RWPE1 (cell line): ENCODE measurements at regions not wholly inside any gene's neighbourhood (a gene's known extent, or its start where the extent isn't known, plus 50 kb on each side); places are given as distances from the start of the nearest gene placed in this dataset.

ENCODE experiments used
- CTCF ChIA-PET: fragments of 350-600 bp; sonication (Branson Sonifier 250); formaldehyde crosslinking; extraction: SDS; loops from one replicate; lab custom pipeline; 2021; lab: Yijun Ruan, JAX
- POLR2A ChIA-PET: fragments of 400-600 bp; formaldehyde crosslinking; extraction: SDS; loops from one replicate; lab custom pipeline; 2020; ENCODE audit warnings: antibody characterized with exemption; ENCODE audit not compliant: low non-redundant PET; lab: Yijun Ruan, JAX
- DNase-seq: peaks from one replicate; pipeline ENCODE4 v3.0.0; 2012; ENCODE audit warnings: low spot score
- H3K27ac ChIP-seq: fragments of 450-650 bp; 2 replicates; pipeline ENCODE4 v1.5.1; 2017
- TF ChIP-seq, protein P1 (sequence below): fragments of 450-650 bp; conservative IDR thresholded peaks from 2 replicates; pipeline ENCODE4 v1.5.1; 2017; ENCODE audit warnings: low read depth, mild to moderate bottlenecking

DNA sequence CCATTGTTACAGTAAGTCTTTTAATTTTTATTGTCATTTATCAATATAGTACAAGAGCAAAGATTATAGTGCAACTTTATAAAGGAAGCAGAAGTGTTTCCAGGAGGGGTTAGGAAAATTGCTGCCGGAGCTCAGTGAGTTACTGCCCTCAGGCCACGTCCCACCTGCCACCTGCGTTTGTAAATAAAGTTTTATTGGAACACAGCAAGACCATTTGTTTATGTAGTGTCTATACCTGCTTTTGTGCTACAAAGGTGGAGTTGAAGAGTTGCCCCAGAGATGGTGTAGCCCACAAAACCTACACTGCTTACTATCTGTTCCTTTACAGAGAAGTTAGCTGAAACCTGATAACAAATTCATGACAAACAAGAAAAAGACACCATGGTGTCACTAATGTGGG, 437.8 kb upstream of the B3GAT1 start:
- no peak for DNase-seq
- no peak overlapping the region for H3K27ac ChIP-seq
- TF ChIP-seq, protein P1, sequence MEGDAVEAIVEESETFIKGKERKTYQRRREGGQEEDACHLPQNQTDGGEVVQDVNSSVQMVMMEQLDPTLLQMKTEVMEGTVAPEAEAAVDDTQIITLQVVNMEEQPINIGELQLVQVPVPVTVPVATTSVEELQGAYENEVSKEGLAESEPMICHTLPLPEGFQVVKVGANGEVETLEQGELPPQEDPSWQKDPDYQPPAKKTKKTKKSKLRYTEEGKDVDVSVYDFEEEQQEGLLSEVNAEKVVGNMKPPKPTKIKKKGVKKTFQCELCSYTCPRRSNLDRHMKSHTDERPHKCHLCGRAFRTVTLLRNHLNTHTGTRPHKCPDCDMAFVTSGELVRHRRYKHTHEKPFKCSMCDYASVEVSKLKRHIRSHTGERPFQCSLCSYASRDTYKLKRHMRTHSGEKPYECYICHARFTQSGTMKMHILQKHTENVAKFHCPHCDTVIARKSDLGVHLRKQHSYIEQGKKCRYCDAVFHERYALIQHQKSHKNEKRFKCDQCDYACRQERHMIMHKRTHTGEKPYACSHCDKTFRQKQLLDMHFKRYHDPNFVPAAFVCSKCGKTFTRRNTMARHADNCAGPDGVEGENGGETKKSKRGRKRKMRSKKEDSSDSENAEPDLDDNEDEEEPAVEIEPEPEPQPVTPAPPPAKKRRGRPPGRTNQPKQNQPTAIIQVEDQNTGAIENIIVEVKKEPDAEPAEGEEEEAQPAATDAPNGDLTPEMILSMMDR, result no peak
- CTCF ChIA-PET, result no interaction called here
- POLR2A ChIA-PET, result no interaction called here

DNA sequence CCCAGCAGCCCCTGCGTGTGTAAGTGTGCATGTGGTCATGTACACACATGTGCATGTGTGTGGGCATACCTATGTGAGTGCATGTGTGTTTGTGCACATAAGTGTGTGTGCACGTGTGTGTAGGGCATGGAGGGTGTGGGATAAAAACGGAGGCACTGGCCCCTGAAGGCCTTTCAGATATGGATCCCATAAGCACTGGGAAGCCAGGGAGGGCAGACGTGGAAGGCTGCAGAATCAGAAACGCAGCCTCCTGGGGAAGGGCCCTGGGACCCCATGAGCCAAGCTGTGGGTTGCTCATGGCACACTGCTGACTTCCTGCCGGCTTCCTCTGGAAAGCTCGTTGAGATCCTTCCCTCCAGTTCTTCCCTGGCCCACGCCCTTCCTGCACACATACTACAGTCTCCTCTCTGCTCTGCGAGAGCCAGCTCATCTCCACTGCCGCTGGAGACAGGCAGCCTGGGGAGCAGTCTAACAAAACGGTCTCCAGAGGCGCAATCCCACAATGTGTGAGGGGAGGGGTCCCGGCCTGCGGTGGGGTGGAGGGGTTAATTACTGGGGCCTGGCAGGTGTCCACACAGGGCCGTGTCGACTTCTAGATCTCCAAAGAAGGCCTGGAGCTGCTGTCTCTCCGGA, 435.2 kb upstream of the B3GAT1 start:
- POLR2A ChIA-PET, result no interaction called here
- H3K27ac ChIP-seq, result no peak overlapping the region
- CTCF ChIA-PET, result no interaction called here
- no peak for DNase-seq
- TF ChIP-seq, protein P1, result no peak

DNA sequence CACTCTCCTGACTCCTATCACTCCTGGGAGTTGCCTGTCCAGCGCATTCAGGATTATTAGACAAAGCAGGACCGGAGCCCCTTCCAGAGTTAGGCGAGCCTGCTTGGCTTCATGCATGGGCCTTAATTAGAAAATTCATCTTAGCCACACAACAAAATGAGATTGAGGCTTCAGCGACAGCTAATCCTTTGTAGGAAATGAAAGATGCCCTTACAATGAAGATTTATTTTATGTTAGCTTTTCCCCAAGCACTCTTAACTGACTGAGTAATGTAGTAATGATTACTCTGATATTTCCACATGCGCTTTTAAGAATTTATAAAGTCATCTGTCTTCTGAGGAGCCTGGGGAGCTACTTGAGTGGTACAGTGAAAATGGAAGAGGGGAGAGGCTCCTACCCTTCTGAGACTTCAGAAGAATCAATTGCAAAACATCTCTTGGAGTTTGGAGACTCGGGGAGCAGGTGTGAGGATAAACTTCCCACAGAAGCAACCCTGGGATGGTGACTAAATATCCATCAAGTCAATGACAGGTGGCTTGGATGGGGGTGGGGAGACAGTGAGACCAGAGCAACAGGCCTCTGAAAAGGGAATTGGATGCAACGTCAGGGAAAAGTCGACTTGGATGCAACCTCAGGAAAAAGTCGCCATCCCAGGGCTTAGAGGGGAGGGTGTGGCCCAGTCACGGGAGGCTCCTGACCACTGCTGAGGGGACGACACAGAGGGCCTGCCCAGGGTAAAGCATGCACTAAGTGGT, 434.5 kb upstream of the B3GAT1 start:
- ChIA-PET POLR2A (no interaction called here), CTCF (no interaction called here)
- DNase-seq, result no peak
- TF ChIP-seq, protein P1, result no peak
- H3K27ac ChIP-seq, result no peak overlapping the region

DNA sequence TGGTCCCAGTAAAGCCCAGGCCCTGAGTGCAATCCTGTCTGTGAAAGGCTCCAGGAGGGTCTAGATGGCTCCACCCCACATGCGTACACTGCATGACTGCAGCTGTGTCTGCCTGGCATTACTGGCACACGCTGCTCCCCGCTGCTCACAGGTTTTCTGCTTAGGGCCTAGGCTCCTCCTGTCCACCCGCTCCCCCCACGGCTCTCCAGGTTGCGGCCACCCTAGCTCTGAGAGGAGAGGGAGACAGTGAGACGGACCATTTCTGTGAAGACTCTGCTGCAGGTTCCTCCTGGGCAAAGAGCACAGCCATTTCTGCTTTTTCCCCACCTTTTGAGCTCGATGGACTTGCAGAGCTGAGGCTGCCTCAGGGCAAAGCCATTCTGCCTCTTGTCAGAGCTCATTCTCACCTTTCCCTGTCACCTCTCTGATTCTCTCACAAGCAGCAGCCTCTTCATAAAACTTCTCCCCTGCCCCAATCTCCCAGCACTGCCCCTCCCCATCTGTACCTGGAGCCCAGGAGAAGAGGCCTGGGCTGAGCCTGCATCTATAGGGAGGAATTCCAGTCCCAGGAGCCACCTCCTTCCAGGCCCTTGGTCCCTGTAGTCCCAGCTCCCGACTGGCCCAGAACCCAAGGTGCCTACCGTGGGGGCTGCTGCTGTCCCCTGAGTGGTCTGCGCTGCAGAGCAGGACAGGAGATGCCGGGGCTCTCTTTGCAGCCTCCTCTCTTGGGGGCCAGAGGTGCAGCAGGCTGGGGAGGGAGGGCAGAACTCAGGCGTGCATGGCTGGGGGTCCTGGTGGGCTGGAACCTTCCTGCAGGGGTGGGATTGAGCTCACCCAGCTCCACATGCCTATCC, 433.7 kb upstream of the B3GAT1 start:
- ChIA-PET CTCF (interaction anchor here (0.5 kb wide), 2 partner anchors 230 to 796 kb away, joined by 3 read pairs; no protein-coding TSS in a partner anchor), POLR2A (no interaction called here)
- DNase-seq, result no peak
- H3K27ac ChIP-seq, result no peak overlapping the region
- TF ChIP-seq, protein P1, result no peak

DNA sequence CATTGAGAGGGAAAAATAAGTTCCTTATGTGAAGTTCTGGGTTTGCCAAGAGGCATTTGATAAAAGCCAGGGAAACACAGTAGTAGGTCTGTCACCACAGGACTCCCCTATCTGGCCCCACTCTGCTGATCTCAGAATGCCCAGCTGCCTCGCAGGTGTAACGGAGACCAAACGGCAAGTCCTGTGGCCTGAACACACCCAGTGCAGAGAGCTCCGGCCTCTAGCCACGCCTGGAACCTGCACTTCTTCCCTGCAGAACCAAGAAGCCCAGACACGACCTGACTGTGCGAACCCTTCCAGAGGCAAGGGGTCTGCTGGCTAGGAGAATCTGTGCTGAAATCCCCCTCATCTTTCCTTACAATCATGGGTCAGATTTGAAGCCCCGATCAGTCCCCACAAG, 432.8 kb upstream of the B3GAT1 start:
- H3K27ac ChIP-seq, result no peak overlapping the region
- TF ChIP-seq, protein P1, result no peak
- POLR2A ChIA-PET, result no interaction called here
- CTCF ChIA-PET, result interaction anchor here (0.5 kb wide), 1 partner anchor 795 kb away, joined by 3 read pairs; no protein-coding TSS in a partner anchor
- DNase-seq, result no peak

DNA sequence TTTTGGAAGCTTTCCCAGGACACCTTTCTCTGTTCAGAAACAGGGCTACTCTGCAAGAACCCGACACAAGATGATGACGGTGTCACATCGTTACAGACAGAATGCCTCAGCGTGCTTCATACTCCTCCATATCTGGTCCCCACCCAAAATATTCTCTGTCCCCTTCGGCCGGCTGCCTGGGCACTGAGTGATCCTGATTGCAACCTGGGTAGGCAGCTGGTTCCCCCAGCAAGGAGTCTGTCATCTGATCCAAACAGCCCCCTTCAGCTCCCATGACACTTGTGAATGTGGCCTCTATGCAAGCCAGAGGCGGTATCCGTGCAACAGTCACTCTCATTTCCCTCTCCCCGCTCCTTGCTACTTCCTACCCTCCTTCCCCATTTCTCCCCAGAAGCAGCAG, 431.7 kb upstream of the B3GAT1 start:
- TF ChIP-seq, protein P1, result no peak
- no peak overlapping the region for H3K27ac ChIP-seq
- DNase-seq, result no peak
- ChIA-PET CTCF (interaction anchor here (0.7 kb wide), 1 partner anchor 17 kb away, joined by 3 read pairs; no protein-coding TSS in a partner anchor), POLR2A (no interaction called here)
